B cell (primary cell): ENCODE measurements at regions not wholly inside any gene's neighbourhood (a gene's known extent, or its start where the extent isn't known, plus 50 kb on each side); places are given as distances from the start of the nearest gene placed in this dataset.

Source experiments
- ATAC-seq: fragments of 200-7000 bp; cut with Tn5 transposase; one replicate; pipeline ENCODE4 v1.10.0; 2021; ENCODE audit warnings: low read depth, mild to moderate bottlenecking, moderate number of reproducible peaks, moderate library complexity
- CTCF ChIA-PET: fragments of 350-600 bp; sonication (Branson Sonifier 250); formaldehyde crosslinking; loops from one replicate; lab custom pipeline; 2021; ENCODE audit warnings: antibody characterized with exemption, inconsistent platforms; lab: Charles Lee
- POLR2A ChIA-PET: fragments of 350-600 bp; sonication (Branson Sonifier 250); formaldehyde crosslinking; loops from one replicate; lab custom pipeline; 2021; ENCODE audit warnings: antibody characterized with exemption; lab: Charles Lee
- DNase-seq: peaks from one replicate; pipeline ENCODE4 v3.0.0; 2013
- H2AFZ ChIP-seq: 2 replicates; pipeline ENCODE4 v1.6.1; 2012; ENCODE audit warnings: mild to moderate bottlenecking, low read depth, low read length; ENCODE audit not compliant: insufficient read depth, poor library complexity, severe bottlenecking
- H3K27ac ChIP-seq, 2 donors: 1 replicate in 1 of 2; 2 replicates in 1 of 2; pipeline ENCODE4 v1.5.1; 2012 to 2013; ENCODE audit warnings: low read length in 2 of 2, mild to moderate bottlenecking in 2 of 2, moderate library complexity in 1 of 2
- H3K27me3 ChIP-seq, 4 experiments: fragments of 200-600 bp in 1 of 4; sonication (generic) in 1 of 4; replicated peaks in 1 of 4; 1 replicate in 2 of 4; 2 replicates in 2 of 4; pipeline versions ENCODE4 v1.6.1 to v1.7.0; 2013 to 2016; ENCODE audit warnings: low read length in 3 of 4, mild to moderate bottlenecking in 2 of 4, mixed read lengths in 1 of 4, moderate library complexity in 1 of 4; ENCODE audit not compliant: insufficient read depth in 4 of 4, control insufficient read depth in 3 of 4; ENCODE audit errors: control extremely low read depth in 1 of 4
- H3K36me3 ChIP-seq, 2 experiments: replicated peaks in 1 of 2; 1 replicate in 1 of 2; 2 replicates in 1 of 2; pipeline versions ENCODE4 v1.6.1 to v1.7.1; 2013; ENCODE audit warnings: low read length in 1 of 2; ENCODE audit not compliant: insufficient read depth in 2 of 2, control insufficient read depth in 1 of 2; ENCODE audit errors: control extremely low read depth in 1 of 2, extremely low read depth in 1 of 2
- H3K4me1 ChIP-seq, 2 donors: fragments of 200-600 bp in 1 of 2; sonication (generic) in 1 of 2; 1 replicate in 1 of 2; 2 replicates in 1 of 2; pipeline versions ENCODE4 v1.5.1 to v1.6.1; 2013 to 2017; ENCODE audit warnings: low read length in 2 of 2; ENCODE audit not compliant: control insufficient read depth in 2 of 2, insufficient read depth in 2 of 2
- H3K4me2 ChIP-seq: replicated peaks from 2 replicates; pipeline ENCODE3; 2012; ENCODE audit warnings: mild to moderate bottlenecking, low read depth, low read length; ENCODE audit not compliant: poor library complexity, severe bottlenecking
- H3K4me3 ChIP-seq, 5 experiments: fragments of 200-600 bp in 1 of 5; sonication (generic) in 1 of 5; 1 replicate in 3 of 5; 2 replicates in 2 of 5; pipeline versions ENCODE4 v1.5.1 to v1.7.0; 2011 to 2016; ENCODE audit warnings: low read length in 4 of 5, mild to moderate bottlenecking in 4 of 5, low read depth in 2 of 5, control low read depth in 1 of 5, moderate library complexity in 1 of 5; ENCODE audit not compliant: insufficient read depth in 1 of 5; ENCODE audit errors: control extremely low read depth in 1 of 5, extremely low read depth in 1 of 5
- H3K79me2 ChIP-seq: fragments of 200-600 bp; sonication (generic); one replicate; pipeline ENCODE4 v1.6.0; 2016; ENCODE audit warnings: low read length; ENCODE audit not compliant: control insufficient read depth, insufficient read depth
- H3K9ac ChIP-seq: fragments of 200-600 bp; sonication (generic); 2 replicates; pipeline ENCODE4 v1.6.1; 2017; ENCODE audit warnings: mild to moderate bottlenecking, low read length, moderate library complexity
- H3K9me3 ChIP-seq, 3 donors: one replicate each; pipeline versions ENCODE4 v1.6.1 to v1.7.1; 2013; ENCODE audit warnings: low read length in 2 of 3; ENCODE audit not compliant: control insufficient read depth in 2 of 3, insufficient read depth in 1 of 3; ENCODE audit errors: control extremely low read depth in 1 of 3
- H4K20me1 ChIP-seq: 2 replicates; pipeline ENCODE4 v1.6.0; 2012; ENCODE audit warnings: mild to moderate bottlenecking, low read length; ENCODE audit not compliant: insufficient read depth, control insufficient read depth, poor library complexity, severe bottlenecking
- H3K27ac Mint-ChIP-seq: one replicate; pipeline ENCODE4 v1.8.0; 2021; ENCODE audit warnings: mixed read lengths
- H3K27me3 Mint-ChIP-seq: one replicate; pipeline ENCODE4 v1.8.0; 2021; ENCODE audit warnings: mixed read lengths
- H3K4me1 Mint-ChIP-seq: one replicate; pipeline ENCODE4 v1.8.0; 2021; ENCODE audit warnings: mixed read lengths
- H3K4me3 Mint-ChIP-seq: one replicate; pipeline ENCODE4 v1.8.0; 2021; ENCODE audit warnings: mixed read lengths
- H3K9me3 Mint-ChIP-seq: one replicate; pipeline ENCODE4 v1.8.0; 2022; ENCODE audit warnings: mixed read lengths; ENCODE audit not compliant: insufficient read depth
- CTCF ChIP-seq: fragments of 200-600 bp; IDR thresholded peaks from one replicate; pipeline ENCODE4 v1.8.0; 2022; ENCODE audit warnings: antibody characterized with exemption, mild to moderate bottlenecking
- EZH2 ChIP-seq: IDR thresholded peaks from 2 replicates; pipeline ENCODE4 v1.6.1; 2012; ENCODE audit warnings: borderline replicate concordance, low read depth, mild to moderate bottlenecking, moderate library complexity, low read length; ENCODE audit not compliant: insufficient read depth, poor library complexity, severe bottlenecking
- WGBS: methylation state at CpG from one replicate; pipeline ENCODE4 v1.1.5; 2013; ENCODE audit warnings: missing lambda C conversion rate; ENCODE audit not compliant: insufficient coverage; 5-methylcytosine and 5-hydroxymethylcytosine counted together
- intact Hi-C: fragments of 100-400 bp; cut with micrococcal nuclease; formaldehyde crosslinking; loops from one replicate; pipeline ENCODE4 v1.10.0; 2022

- Histone ChIP-seq H3K4me2 (no peak overlapping the region), H3K79me2 (no peaks in the 10 kb centered on the region), H3K4me3 (no peak overlapping the region), H2AFZ (no peak overlapping the region), H3K27me3 (no peaks in the 10 kb centered on the region), H3K27ac (no peak overlapping the region), H3K9me3 (no peaks in the 10 kb centered on the region), H4K20me1 (no peaks in the 10 kb centered on the region), H3K36me3 (no peaks in the 10 kb centered on the region), H3K4me1 (no peaks in the 10 kb centered on the region), H3K9ac (no peak overlapping the region)
- Mint-ChIP-seq H3K27me3 (no peaks in the 10 kb centered on the region), H3K9me3 (no peaks in the 10 kb centered on the region), H3K27ac (no peak overlapping the region), H3K4me1 (no peaks in the 10 kb centered on the region), H3K4me3 (no peak overlapping the region)
- POLR2A ChIA-PET, result no interaction called here
- DNase-seq, result no peak
- CTCF ChIA-PET, result no interaction called here
- no peak for ATAC-seq
- TF ChIP-seq EZH2 (no peak), CTCF (no peak)
- intact Hi-C loops, result no loop called here
- no CpG with 5 or more reads among the region's 4 CpGs for WGBS
Measured at GRCh38 chr12:60262378-60262777, 666.5 kb downstream of the SLC16A7 start.

- Histone ChIP-seq H3K27ac (no peak overlapping the region), H3K4me2 (no peak overlapping the region), H3K27me3 (no peaks in the 10 kb centered on the region), H3K9me3 (peaks cover 0 to 1% (median 0%) of the 10 kb centered on the region in 3 donors), H4K20me1 (no peaks in the 10 kb centered on the region), H3K36me3 (no peaks in the 10 kb centered on the region), H2AFZ (no peak overlapping the region), H3K4me3 (no peak overlapping the region), H3K79me2 (no peaks in the 10 kb centered on the region), H3K4me1 (no peaks in the 10 kb centered on the region), H3K9ac (no peak overlapping the region)
- no peak for DNase-seq
- TF ChIP-seq CTCF (no peak), EZH2 (no peak)
- intact Hi-C loops, result no loop called here
- Mint-ChIP-seq H3K4me1 (no peaks in the 10 kb centered on the region), H3K4me3 (no peak overlapping the region), H3K9me3 (no peaks in the 10 kb centered on the region), H3K27ac (no peak overlapping the region), H3K27me3 (no peaks in the 10 kb centered on the region)
- no peak for ATAC-seq
- ChIA-PET CTCF (no interaction called here), POLR2A (no interaction called here)
Measured at GRCh38 chr12:60263161-60263560, 667.3 kb downstream of the SLC16A7 start.
